Neural progenitor cell (in vitro differentiated cells): ENCODE measurements at regions not wholly inside any gene's neighbourhood (a gene's known extent, or its start where the extent isn't known, plus 50 kb on each side); places are given as distances from the start of the nearest gene placed in this dataset.
"Not testable (repeated sequence)": the region's sequence is repeated elsewhere in the genome, so short reads cannot be mapped to it uniquely, and the experiment has no call there.

Source experiments
- DNase-seq: peaks from one replicate; pipeline ENCODE4 v3.0.0-alpha.2; 2016; ENCODE audit warnings: low spot score
- H2AFZ ChIP-seq: fragments of 200-600 bp; sonication (generic); replicated peaks from 2 replicates; pipeline ENCODE4 v1.6.1; 2016; ENCODE audit warnings: antibody characterized with exemption
- H3F3A ChIP-seq: fragments of 200-600 bp; sonication (generic); 2 replicates; pipeline ENCODE4 v1.6.1; 2016; ENCODE audit warnings: antibody characterized with exemption, low read depth
- H3K27ac ChIP-seq: fragments of 200-600 bp; sonication (generic); 2 replicates; pipeline ENCODE4 v1.5.1; 2016; ENCODE audit warnings: mild to moderate bottlenecking
- H3K27me3 ChIP-seq: fragments of 200-600 bp; sonication (generic); 2 replicates; pipeline ENCODE4 v1.6.1; 2016; ENCODE audit warnings: mild to moderate bottlenecking, moderate library complexity
- H3K36me3 ChIP-seq: fragments of 200-600 bp; sonication (generic); 2 replicates; pipeline ENCODE4 v1.5.1; 2016
- H3K4me1 ChIP-seq: fragments of 200-600 bp; sonication (generic); 2 replicates; pipeline ENCODE4 v1.6.1; 2016; ENCODE audit warnings: mixed run types
- H3K4me2 ChIP-seq: fragments of 200-600 bp; sonication (generic); 2 replicates; pipeline ENCODE4 v1.6.1; 2016
- H3K4me3 ChIP-seq: fragments of 200-600 bp; sonication (generic); 2 replicates; pipeline ENCODE4 v1.5.1; 2016
- H3K79me2 ChIP-seq: fragments of 200-600 bp; sonication (generic); 2 replicates; pipeline ENCODE4 v1.6.1; 2016; ENCODE audit warnings: low read depth
- H3K9ac ChIP-seq: fragments of 200-600 bp; sonication (generic); 2 replicates; pipeline ENCODE4 v1.6.1; 2016
- H3K9me3 ChIP-seq: fragments of 200-600 bp; sonication (generic); 2 replicates; pipeline ENCODE4 v1.5.1; 2016; ENCODE audit warnings: low read depth
- H4K20me1 ChIP-seq: fragments of 200-600 bp; sonication (generic); 2 replicates; pipeline ENCODE4 v1.6.1; 2016; ENCODE audit warnings: low read depth
- H3K27ac Mint-ChIP-seq: 3 replicates; pipeline ENCODE4 v1.8.0; 2021; ENCODE audit warnings: mixed read lengths
- H3K27me3 Mint-ChIP-seq: 2 replicates; pipeline ENCODE4 v1.8.0; 2022; ENCODE audit warnings: low read depth, mild to moderate bottlenecking, inconsistent platforms, moderate library complexity, mixed read lengths; ENCODE audit not compliant: insufficient read depth
- H3K36me3 Mint-ChIP-seq: 3 replicates; pipeline ENCODE4 v1.8.0; 2021; ENCODE audit warnings: mixed read lengths
- H3K4me1 Mint-ChIP-seq: 3 replicates; pipeline ENCODE4 v1.8.0; 2021; ENCODE audit warnings: mixed read lengths
- H3K4me3 Mint-ChIP-seq: 3 replicates; pipeline ENCODE4 v1.8.0; 2021; ENCODE audit warnings: mild to moderate bottlenecking, moderate library complexity, mixed read lengths
- H3K9me3 Mint-ChIP-seq: 3 replicates; pipeline ENCODE4 v1.8.0; 2020; ENCODE audit warnings: mixed read lengths
- EZH2 ChIP-seq: fragments of 200-600 bp; sonication (generic); IDR thresholded peaks from 2 replicates; pipeline ENCODE4 v1.6.1; 2017; ENCODE audit warnings: antibody characterized with exemption, mild to moderate bottlenecking, moderate library complexity
- EZH2phosphoT487 ChIP-seq: fragments of 200-600 bp; sonication (generic); IDR thresholded peaks from 2 replicates; pipeline ENCODE4 v1.6.1; 2017; ENCODE audit warnings: antibody characterized with exemption
- TF ChIP-seq, protein P1 (sequence below): fragments of 200-600 bp; sonication (generic); IDR thresholded peaks from 2 replicates; pipeline ENCODE4 v1.5.1; 2017; ENCODE audit warnings: antibody characterized with exemption, mild to moderate bottlenecking

DNA sequence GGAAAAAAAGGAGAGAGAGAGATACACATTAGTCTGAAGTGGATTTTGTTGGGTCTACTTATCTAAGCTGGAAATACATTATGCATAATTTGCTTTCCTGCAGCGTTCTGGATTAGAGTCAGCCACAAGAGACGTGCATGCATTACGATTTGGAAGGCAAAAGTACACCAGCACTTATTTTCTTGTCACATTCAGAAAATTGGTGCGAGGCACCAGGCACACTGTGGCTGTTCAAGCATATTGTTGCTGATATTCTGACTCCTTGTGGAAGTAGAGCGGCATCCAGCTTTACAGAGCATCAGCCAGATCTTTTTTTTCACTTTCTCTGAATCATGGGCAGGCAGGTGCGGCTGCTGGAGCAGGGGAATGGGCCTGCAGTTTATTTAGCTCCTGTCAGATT is 905.6 kb upstream of the SPRY2 start:
- no peaks in the 10 kb centered on the region for H3K9me3 ChIP-seq
- H3K9ac ChIP-seq = no peak overlapping the region
- DNase-seq = no peak
- H3K36me3 Mint-ChIP-seq = no peaks in the 10 kb centered on the region
- no peaks in the 10 kb centered on the region for H3K4me1 ChIP-seq
- no peaks in the 10 kb centered on the region for H3K79me2 ChIP-seq
- no peaks in the 10 kb centered on the region for H3K9me3 Mint-ChIP-seq
- H3K4me1 Mint-ChIP-seq = no peaks in the 10 kb centered on the region
- no peaks in the 10 kb centered on the region for H3K27me3 ChIP-seq
- peak overlapping the region; percentile 87 for H2AFZ ChIP-seq
- no peaks in the 10 kb centered on the region for H4K20me1 ChIP-seq
- no peak overlapping the region for H3K4me3 ChIP-seq
- TF ChIP-seq, protein P1, sequence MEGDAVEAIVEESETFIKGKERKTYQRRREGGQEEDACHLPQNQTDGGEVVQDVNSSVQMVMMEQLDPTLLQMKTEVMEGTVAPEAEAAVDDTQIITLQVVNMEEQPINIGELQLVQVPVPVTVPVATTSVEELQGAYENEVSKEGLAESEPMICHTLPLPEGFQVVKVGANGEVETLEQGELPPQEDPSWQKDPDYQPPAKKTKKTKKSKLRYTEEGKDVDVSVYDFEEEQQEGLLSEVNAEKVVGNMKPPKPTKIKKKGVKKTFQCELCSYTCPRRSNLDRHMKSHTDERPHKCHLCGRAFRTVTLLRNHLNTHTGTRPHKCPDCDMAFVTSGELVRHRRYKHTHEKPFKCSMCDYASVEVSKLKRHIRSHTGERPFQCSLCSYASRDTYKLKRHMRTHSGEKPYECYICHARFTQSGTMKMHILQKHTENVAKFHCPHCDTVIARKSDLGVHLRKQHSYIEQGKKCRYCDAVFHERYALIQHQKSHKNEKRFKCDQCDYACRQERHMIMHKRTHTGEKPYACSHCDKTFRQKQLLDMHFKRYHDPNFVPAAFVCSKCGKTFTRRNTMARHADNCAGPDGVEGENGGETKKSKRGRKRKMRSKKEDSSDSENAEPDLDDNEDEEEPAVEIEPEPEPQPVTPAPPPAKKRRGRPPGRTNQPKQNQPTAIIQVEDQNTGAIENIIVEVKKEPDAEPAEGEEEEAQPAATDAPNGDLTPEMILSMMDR = no peak
- no peak for TF ChIP-seq EZH2phosphoT487
- TF ChIP-seq EZH2 = no peak
- no peaks in the 10 kb centered on the region for H3F3A ChIP-seq
- H3K4me2 ChIP-seq = no peak overlapping the region
- H3K27ac ChIP-seq = no peak overlapping the region
- H3K27ac Mint-ChIP-seq = no peak overlapping the region
- no peaks in the 10 kb centered on the region for H3K36me3 ChIP-seq
- H3K4me3 Mint-ChIP-seq = no peak overlapping the region
- peaks cover 3% of the 10 kb centered on the region for H3K27me3 Mint-ChIP-seq

DNA sequence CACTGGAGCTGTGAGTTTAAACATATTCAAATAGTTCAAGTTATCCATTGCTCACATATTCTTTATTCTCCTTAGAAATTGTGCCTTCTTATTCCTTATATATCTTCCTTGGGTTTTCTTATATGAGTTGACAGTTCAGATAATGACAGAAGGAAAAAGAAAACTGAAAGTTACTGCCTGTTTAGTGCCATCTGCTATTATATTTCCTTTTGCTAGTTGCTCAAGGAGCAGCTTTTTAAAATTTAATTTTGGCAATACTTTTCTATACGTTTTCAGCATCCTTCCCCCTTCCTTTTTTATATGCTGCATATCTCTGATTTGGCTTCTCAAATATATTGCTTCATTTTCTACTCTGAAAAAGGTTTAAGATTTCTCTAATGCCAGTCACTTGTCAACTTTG is 903.1 kb upstream of the SPRY2 start:
- no peak overlapping the region for H3K9ac ChIP-seq
- Mint-ChIP-seq H3K27me3 (peaks cover 3% of the 10 kb centered on the region), H3K4me1 (no peaks in the 10 kb centered on the region), H3K4me3 (no peak overlapping the region), H3K36me3 (no peaks in the 10 kb centered on the region), H3K27ac (no peak overlapping the region), H3K9me3 (no peaks in the 10 kb centered on the region)
- H4K20me1 ChIP-seq = no peaks in the 10 kb centered on the region
- H3K79me2 ChIP-seq = no peaks in the 10 kb centered on the region
- no peaks in the 10 kb centered on the region for H3K36me3 ChIP-seq
- no peaks in the 10 kb centered on the region for H3K4me1 ChIP-seq
- no peak for DNase-seq
- TF ChIP-seq, protein P1 = no peak
- TF ChIP-seq EZH2 = no peak
- TF ChIP-seq EZH2phosphoT487 = no peak
- H3K27ac ChIP-seq = no peak overlapping the region
- H3K4me3 ChIP-seq = no peak overlapping the region
- H3K9me3 ChIP-seq = no peaks in the 10 kb centered on the region
- H3K4me2 ChIP-seq = no peak overlapping the region
- no peaks in the 10 kb centered on the region for H3F3A ChIP-seq
- no peak overlapping the region for H2AFZ ChIP-seq
- no peaks in the 10 kb centered on the region for H3K27me3 ChIP-seq

DNA sequence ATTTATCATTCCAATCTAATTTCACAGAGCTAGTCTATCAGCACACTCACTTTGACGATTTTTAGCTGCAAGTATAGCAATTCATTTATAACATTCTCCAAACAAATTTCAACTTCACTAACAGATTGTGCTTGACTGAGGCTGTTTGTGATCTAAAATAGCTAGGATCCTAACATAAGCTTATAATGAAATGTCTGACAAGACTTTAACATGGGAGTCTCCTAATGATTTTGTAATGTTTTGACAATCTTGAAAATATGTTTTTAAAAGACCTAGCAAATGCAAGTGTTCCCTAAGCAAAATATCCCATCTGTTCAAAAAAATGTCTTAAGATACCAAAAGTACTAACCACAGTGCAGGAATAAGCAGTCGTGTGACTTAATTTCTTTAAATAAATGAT is 889.5 kb upstream of the SPRY2 start:
- Histone ChIP-seq H3K4me3 (no peak overlapping the region), H3K4me1 (no peaks in the 10 kb centered on the region), H3K27ac (no peak overlapping the region), H3K9me3 (no peaks in the 10 kb centered on the region), H3K36me3 (no peaks in the 10 kb centered on the region), H4K20me1 (no peaks in the 10 kb centered on the region), H3K79me2 (no peaks in the 10 kb centered on the region), H3F3A (no peaks in the 10 kb centered on the region), H3K9ac (no peak overlapping the region), H3K4me2 (no peak overlapping the region), H2AFZ (no peak overlapping the region), H3K27me3 (no peaks in the 10 kb centered on the region)
- no peak for TF ChIP-seq EZH2phosphoT487
- TF ChIP-seq EZH2 = no peak
- TF ChIP-seq, protein P1 = no peak
- Mint-ChIP-seq H3K4me3 (no peak overlapping the region), H3K27ac (no peak overlapping the region), H3K9me3 (no peaks in the 10 kb centered on the region), H3K36me3 (no peaks in the 10 kb centered on the region), H3K4me1 (no peaks in the 10 kb centered on the region), H3K27me3 (peaks cover 3% of the 10 kb centered on the region)
- DNase-seq = no peak

DNA sequence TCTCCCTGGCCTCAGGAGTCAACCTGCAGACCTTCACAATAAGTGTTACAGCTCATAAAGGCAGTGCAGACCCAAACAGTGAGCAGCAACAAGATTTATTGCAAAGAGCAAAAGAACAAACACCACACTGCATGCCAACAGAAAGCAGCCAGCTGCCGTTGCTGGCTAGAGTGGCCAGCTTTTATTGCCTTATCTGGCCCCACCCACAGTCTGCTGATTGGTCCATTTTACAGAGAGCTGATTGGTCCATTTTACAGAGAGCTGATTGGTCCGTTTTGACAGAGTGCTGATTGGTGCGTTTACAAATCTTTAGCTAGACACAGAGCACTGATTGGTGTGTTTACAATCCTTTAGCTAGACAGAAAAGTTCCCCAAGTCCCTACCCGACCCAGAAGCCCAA is 885.9 kb upstream of the SPRY2 start:
- not testable (repeated sequence) for H3K9me3 Mint-ChIP-seq, H3K9ac ChIP-seq, H3K79me2 ChIP-seq, H3K4me2 ChIP-seq, H3K27me3 ChIP-seq, H3K4me1 ChIP-seq, H3K36me3 ChIP-seq, H4K20me1 ChIP-seq, H3K9me3 ChIP-seq, H3F3A ChIP-seq, H3K4me3 Mint-ChIP-seq, DNase-seq, H3K4me1 Mint-ChIP-seq, H3K27me3 Mint-ChIP-seq, H2AFZ ChIP-seq, H3K27ac Mint-ChIP-seq, H3K36me3 Mint-ChIP-seq, H3K4me3 ChIP-seq, H3K27ac ChIP-seq
